Large intestine (tissue), 3 donors: ENCODE measurements at regions not wholly inside any gene's neighbourhood (a gene's known extent, or its start where the extent isn't known, plus 50 kb on each side); places are given as distances from the start of the nearest gene placed in this dataset.
"Not testable (repeated sequence)": the region's sequence is repeated elsewhere in the genome, so short reads cannot be mapped to it uniquely, and the experiment has no call there.

Experiments used
- DNase-seq, 2 donors: peaks; one replicate each; pipeline versions ENCODE4 v3.0.0 to v3.0.0-alpha.2; 2013
- H3K27ac ChIP-seq: one replicate; pipeline ENCODE4 v1.5.1; 2013; ENCODE audit warnings: low read length
- H3K27me3 ChIP-seq: 2 replicates; pipeline ENCODE4 v1.6.1; 2013; ENCODE audit warnings: low read length; ENCODE audit not compliant: control insufficient read depth, insufficient read depth
- H3K36me3 ChIP-seq: 2 replicates; pipeline ENCODE4 v1.6.1; 2013; ENCODE audit warnings: low read length; ENCODE audit not compliant: control insufficient read depth, insufficient read depth
- H3K4me1 ChIP-seq: one replicate; pipeline ENCODE4 v1.6.1; 2013; ENCODE audit warnings: low read length; ENCODE audit not compliant: control insufficient read depth, insufficient read depth
- H3K4me3 ChIP-seq: one replicate; pipeline ENCODE4 v1.5.1; 2013; ENCODE audit warnings: low read length
- H3K9me3 ChIP-seq: one replicate; pipeline ENCODE4 v1.6.1; 2013; ENCODE audit warnings: mild to moderate bottlenecking, low read depth, low read length, moderate library complexity; ENCODE audit not compliant: control insufficient read depth
- WGBS: methylation state at CpG from one replicate; pipeline ENCODE4 v1.1.5; 2013; ENCODE audit warnings: low lambda C conversion rate; ENCODE audit not compliant: insufficient coverage; 5-methylcytosine and 5-hydroxymethylcytosine counted together

GRCh38 chr17:14731591-14731990, 430.7 kb downstream of the HS3ST3B1 start:
- no peak for DNase-seq
- Histone ChIP-seq H3K27ac (no peak overlapping the region), H3K9me3 (no peaks in the 10 kb centered on the region), H3K4me3 (no peak overlapping the region), H3K4me1 (no peaks in the 10 kb centered on the region), H3K27me3 (no peaks in the 10 kb centered on the region), H3K36me3 (no peaks in the 10 kb centered on the region)
- WGBS, result no CpG with 5 or more reads among the region's 4 CpGs

DNA sequence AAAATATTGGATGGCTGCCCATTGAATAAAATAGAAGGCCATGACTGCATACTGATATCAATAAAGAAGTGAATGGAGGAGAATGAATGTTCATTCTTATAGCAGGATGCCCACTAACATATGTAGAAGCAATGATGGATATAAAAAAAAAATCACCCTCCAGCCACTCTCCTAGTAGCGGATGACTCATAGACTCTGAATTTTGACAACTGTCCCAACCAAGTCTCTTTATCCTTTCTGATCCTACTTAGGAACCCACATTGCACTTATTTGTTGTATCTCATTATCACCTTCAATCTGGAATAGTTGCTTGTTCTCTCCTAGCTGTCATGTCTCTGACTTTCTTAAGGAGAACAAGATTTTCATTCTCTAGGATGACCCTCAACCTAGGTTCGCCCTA, 429.9 kb downstream of the HS3ST3B1 start:
- Histone ChIP-seq H3K27ac (no peak overlapping the region), H3K4me1 (no peaks in the 10 kb centered on the region), H3K27me3 (no peaks in the 10 kb centered on the region), H3K4me3 (no peak overlapping the region), H3K9me3 (no peaks in the 10 kb centered on the region), H3K36me3 (no peaks in the 10 kb centered on the region)
- DNase-seq, result no peak
- WGBS, result 90% methylated on average over 2 of the region's 2 CpGs

DNA sequence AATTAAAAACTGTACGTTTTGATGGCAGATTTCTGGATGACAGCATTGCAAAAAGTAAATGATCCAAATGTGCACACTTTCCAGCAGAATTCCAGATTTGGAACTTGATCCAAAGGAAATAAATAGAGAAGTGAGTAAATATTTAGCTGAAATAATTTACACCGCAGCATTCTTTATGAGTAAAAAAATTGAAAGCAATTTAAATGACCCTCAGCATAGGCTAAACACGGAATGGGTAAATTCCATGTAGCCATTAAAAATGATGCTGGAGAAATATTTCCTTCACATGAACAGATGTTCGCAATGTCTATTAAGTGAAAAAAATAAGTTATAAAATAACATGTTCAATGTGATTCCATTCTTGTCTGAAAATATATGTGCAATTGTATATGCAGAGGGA, 424.8 kb downstream of the HS3ST3B1 start:
- Histone ChIP-seq H3K4me3 (no peak overlapping the region), H3K27ac (no peak overlapping the region), H3K36me3 (no peaks in the 10 kb centered on the region), H3K27me3 (no peaks in the 10 kb centered on the region), H3K4me1 (no peaks in the 10 kb centered on the region), H3K9me3 (no peaks in the 10 kb centered on the region)
- no peak for DNase-seq
- WGBS, result 71% methylated on average over 4 of the region's 4 CpGs

DNA sequence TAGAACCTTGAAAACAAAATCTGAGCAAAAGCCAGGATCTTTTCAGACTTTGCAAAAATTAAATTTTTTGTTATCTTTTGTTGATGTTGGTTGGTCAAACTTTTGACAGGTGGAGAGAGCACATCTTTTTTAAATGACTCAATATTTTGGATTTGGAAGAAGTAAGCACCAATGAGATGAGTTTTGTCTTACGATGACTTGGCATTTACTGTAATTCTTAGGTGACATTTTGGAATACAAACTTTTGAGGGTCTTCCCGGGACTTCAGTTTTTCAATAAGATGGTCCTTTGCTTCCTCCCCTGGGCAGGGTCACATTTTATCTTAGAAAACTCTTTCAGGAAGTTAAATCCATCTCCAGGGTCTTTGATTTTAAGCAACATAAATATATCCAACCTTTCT, 423.9 kb downstream of the HS3ST3B1 start:
- Histone ChIP-seq H3K9me3 (no peaks in the 10 kb centered on the region), H3K4me1 (no peaks in the 10 kb centered on the region), H3K27me3 (no peaks in the 10 kb centered on the region), H3K4me3 (no peak overlapping the region), H3K27ac (no peak overlapping the region), H3K36me3 (no peaks in the 10 kb centered on the region)
- 100% methylated on average over 2 of the region's 2 CpGs for WGBS
- no peak for DNase-seq

DNA sequence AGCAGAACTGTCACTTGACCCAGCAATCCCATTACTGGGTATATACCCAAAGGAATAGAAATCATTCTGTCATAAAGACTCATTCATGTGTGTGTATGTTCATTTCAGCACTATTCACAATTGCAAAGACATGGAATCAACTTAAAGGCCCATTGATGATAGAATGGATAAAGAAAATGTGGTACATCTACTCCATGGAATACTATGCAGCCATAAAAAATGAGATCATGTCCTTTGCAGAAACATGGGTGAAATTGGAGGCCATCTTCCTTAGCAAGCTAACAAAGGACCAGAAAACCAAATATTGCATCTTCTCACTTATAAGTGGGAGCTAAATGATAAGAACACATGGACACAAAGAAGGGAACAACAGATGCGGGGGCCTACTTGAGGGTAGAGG, 422.5 kb downstream of the HS3ST3B1 start:
- 100% methylated on average over 1 of the region's 1 CpG for WGBS
- DNase-seq, H3K9me3 ChIP-seq: not testable (repeated sequence)

DNA sequence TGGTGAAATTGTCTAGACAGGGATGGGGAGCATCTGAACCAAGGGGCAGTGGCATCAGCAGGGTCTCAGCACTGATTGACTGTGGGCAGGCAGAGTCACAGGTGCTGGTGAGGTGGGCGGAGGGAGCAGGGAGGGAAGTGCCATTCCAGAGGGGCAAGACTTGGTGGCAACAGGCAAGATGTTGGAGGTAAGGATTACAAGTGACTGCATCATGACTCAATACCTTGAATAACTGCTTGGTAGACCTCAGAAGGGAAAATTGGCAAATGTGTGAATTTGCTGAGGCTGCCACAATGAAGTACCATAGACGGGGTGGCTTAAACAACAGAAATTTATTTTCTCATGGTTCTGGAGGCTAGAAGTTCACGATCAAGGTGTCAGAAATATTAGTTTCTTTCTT, 419.1 kb downstream of the HS3ST3B1 start:
- Histone ChIP-seq H3K36me3 (no peaks in the 10 kb centered on the region), H3K4me3 (no peak overlapping the region), H3K27ac (no peak overlapping the region), H3K4me1 (no peaks in the 10 kb centered on the region), H3K27me3 (no peaks in the 10 kb centered on the region), H3K9me3 (no peaks in the 10 kb centered on the region)
- no peak for DNase-seq
- WGBS, result 80% methylated on average over 1 of the region's 3 CpGs

More for the DNA sequence above, 422.5 kb downstream of the HS3ST3B1 start:
- not testable (repeated sequence) for H3K27ac ChIP-seq, H3K36me3 ChIP-seq, H3K4me3 ChIP-seq, H3K4me1 ChIP-seq, H3K27me3 ChIP-seq

GRCh38 chr17:14717859-14718258, 417.0 kb downstream of the HS3ST3B1 start:
- H3K27ac ChIP-seq, result no peak overlapping the region
- no peak for DNase-seq
- H3K4me1 ChIP-seq, result no peaks in the 10 kb centered on the region
- no peaks in the 10 kb centered on the region for H3K9me3 ChIP-seq
- H3K36me3 ChIP-seq, result no peaks in the 10 kb centered on the region
- no peak overlapping the region for H3K4me3 ChIP-seq
- no peaks in the 10 kb centered on the region for H3K27me3 ChIP-seq
- WGBS, result 100% methylated on average over 1 of the region's 5 CpGs

DNA sequence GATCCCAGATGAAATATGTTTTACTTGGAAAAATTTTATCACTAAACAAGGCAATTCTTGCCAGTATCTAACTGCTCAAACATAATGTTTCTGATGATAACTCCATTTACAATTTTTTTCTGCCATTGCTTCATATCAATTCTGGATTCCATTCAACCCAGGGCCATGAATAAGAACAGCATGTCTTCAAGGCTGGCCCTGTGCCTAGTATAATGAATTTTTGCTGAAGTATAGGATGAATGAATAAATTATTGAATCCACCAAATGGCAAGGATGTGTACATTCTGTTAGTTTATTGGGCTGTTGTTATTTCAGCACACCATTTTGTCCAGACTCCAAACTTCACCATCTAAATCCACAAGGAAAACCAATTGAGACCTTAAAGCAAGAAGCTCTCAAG, 414.7 kb downstream of the HS3ST3B1 start:
- Histone ChIP-seq H3K27ac (no peak overlapping the region), H3K4me1 (no peaks in the 10 kb centered on the region), H3K4me3 (no peak overlapping the region), H3K9me3 (no peaks in the 10 kb centered on the region), H3K36me3 (no peaks in the 10 kb centered on the region), H3K27me3 (no peaks in the 10 kb centered on the region)
- no peak for DNase-seq

DNA sequence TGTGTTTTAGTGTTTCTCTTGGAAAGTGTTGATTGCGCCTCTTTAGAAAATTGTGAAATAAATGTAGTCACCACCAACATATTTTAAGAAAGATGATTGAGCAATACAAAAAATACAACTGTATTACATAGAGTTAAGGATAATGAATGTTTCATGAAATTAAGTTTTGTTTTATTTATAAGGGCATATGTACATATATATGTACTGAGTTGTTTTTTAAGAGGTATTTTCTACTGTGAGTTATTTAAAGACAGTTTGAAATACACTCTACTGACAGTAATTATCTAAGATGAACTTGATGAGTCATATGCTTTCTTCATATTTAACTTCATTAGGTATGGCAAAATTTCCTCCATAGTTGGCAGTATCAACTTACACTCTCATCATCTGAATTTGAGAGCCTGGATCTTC, 411.7 kb downstream of the HS3ST3B1 start:
- Histone ChIP-seq H3K36me3 (no peaks in the 10 kb centered on the region), H3K27me3 (no peaks in the 10 kb centered on the region), H3K27ac (no peak overlapping the region)

DNA sequence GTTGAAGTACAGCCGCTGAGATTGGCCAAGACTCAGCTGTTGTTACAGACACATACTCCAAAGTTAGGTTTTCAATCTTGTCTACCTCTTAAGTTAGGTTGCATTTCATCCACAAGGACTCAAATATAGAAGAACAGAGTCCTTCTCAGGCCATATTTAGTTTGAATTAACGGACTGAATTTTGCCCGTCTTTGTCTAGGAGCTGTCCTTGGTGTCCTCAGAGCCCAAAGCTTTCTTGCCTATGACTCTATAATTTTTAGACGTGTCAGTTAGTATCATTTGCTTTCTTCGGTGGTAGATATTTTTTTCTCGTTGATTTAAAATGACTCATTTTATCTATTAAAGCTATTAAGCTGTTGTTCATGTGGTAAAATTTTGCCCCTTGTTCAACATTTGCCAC, 403.2 kb downstream of the HS3ST3B1 start:
- Histone ChIP-seq H3K27ac (no peak overlapping the region), H3K36me3 (no peaks in the 10 kb centered on the region), H3K4me1 (no peaks in the 10 kb centered on the region), H3K27me3 (no peaks in the 10 kb centered on the region), H3K4me3 (no peak overlapping the region), H3K9me3 (no peaks in the 10 kb centered on the region)
- 93% methylated on average over 3 of the region's 6 CpGs for WGBS
- no peak for DNase-seq

More for the DNA sequence above, 411.7 kb downstream of the HS3ST3B1 start:
- no peak for DNase-seq
- no peak overlapping the region for H3K4me3 ChIP-seq
- WGBS, result 100% methylated on average over 1 of the region's 1 CpG
- no peaks in the 10 kb centered on the region for H3K4me1 ChIP-seq
- no peaks in the 10 kb centered on the region for H3K9me3 ChIP-seq

DNA sequence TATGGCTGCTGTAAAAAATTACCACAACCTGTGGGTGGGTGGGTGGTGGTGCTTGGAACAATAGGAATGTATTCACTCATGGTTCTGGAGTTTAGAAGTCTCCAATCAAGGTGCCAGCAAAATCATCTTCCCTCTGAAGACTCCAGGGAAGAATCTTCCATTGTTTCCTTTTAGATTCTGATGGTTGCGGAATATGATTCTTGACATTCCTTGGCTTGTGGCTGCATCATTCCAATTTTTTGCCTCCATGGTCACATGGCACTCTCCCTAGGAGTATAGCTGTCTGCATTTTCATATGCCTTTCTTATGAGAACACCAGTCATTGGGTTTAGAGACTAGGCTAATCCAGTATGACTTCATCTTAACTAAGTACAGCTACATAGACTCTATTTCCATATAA, 401.0 kb downstream of the HS3ST3B1 start:
- Histone ChIP-seq H3K4me3 (no peak overlapping the region), H3K27ac (no peak overlapping the region), H3K27me3 (no peaks in the 10 kb centered on the region), H3K9me3 (no peaks in the 10 kb centered on the region), H3K36me3 (no peaks in the 10 kb centered on the region), H3K4me1 (no peaks in the 10 kb centered on the region)
- WGBS, result 100% methylated on average over 1 of the region's 1 CpG
- DNase-seq, result no peak
